HepG2 (cell line): ENCODE measurements at regions not wholly inside any gene's neighbourhood (a gene's known extent, or its start where the extent isn't known, plus 50 kb on each side); places are given as distances from the start of the nearest gene placed in this dataset.

Experiments
- ATAC-seq: fragments of 200-7000 bp; cut with Tn5 transposase; 3 replicates; pipeline ENCODE4 v1.9.1; 2020; ENCODE audit warnings: mild to moderate bottlenecking, moderate library complexity
- BruUV-seq: library from RNA; stranded (reverse); fragments of 400-500 nt; replicated peaks from 2 replicates; lab custom pipeline; 2021; lab: Mats Ljungman, UMichigan
- CTCF ChIA-PET: fragments of 300-600 bp; formaldehyde crosslinking; extraction: SDS; loops from one replicate; lab custom pipeline; 2021; ENCODE audit warnings: low total read pairs, inconsistent platforms, low intra/inter-chr PET ratio; lab: Yijun Ruan, JAX
- POLR2A ChIA-PET: fragments of 350-600 bp; sonication (Branson Sonifier 250); formaldehyde crosslinking; loops from one replicate; lab custom pipeline; 2020; ENCODE audit warnings: antibody characterized with exemption, inconsistent platforms; lab: Yijun Ruan, JAX
- DNase-seq: peaks from one replicate; pipeline ENCODE4 v3.0.0-alpha.2; 2015; ENCODE audit warnings: low spot score
- FAIRE-seq: peaks from 3 replicates; lab custom pipeline; 2011; peaks lifted over from hg19 to GRCh38; lab: Jason Lieb, UNC
- H2AFZ ChIP-seq: one replicate; pipeline ENCODE4 v1.6.1; 2011; ENCODE audit warnings: low read length, inconsistent platforms
- H3K27ac ChIP-seq: fragments of 300-600 bp; 3 replicates; pipeline ENCODE4 v1.8.0; 2011; ENCODE audit warnings: mixed run types, mild to moderate bottlenecking, mixed read lengths, low read length, inconsistent platforms; ENCODE audit not compliant: insufficient read depth; ENCODE audit errors: extremely low read length
- H3K27me3 ChIP-seq, 2 experiments: fragments of 200-600 bp in 1 of 2; 2 replicates in 1 of 2; 3 replicates in 1 of 2; pipeline versions ENCODE4 v1.6.0 to v1.8.0; 2011; ENCODE audit warnings: low read length in 2 of 2, mild to moderate bottlenecking in 2 of 2, moderate library complexity in 2 of 2, inconsistent platforms in 1 of 2; ENCODE audit not compliant: insufficient read depth in 2 of 2, control insufficient read depth in 1 of 2
- H3K36me3 ChIP-seq, 2 experiments: fragments of 200-600 bp in 1 of 2; replicated peaks in 1 of 2; 2 replicates in 1 of 2; 3 replicates in 1 of 2; pipeline versions ENCODE4 v1.5.1 to v1.8.0; 2011; ENCODE audit warnings: low read length in 2 of 2, inconsistent platforms in 1 of 2; ENCODE audit not compliant: insufficient read depth in 2 of 2, control insufficient read depth in 1 of 2
- H3K4me1 ChIP-seq: 2 replicates; pipeline ENCODE4 v1.5.1; 2012; ENCODE audit warnings: low read length, inconsistent platforms; ENCODE audit not compliant: insufficient read depth
- H3K4me2 ChIP-seq: 2 replicates; pipeline ENCODE4 v1.6.0; 2011; ENCODE audit warnings: low read depth, low read length, inconsistent platforms
- H3K4me3 ChIP-seq, 3 experiments: fragments of 200-600 bp in 1 of 3; sonication (generic), shearing (Covaris generic) in 1 of 3; replicated peaks in 1 of 3; 2 replicates each; pipeline ENCODE4 v1.5.1; 2011 to 2016; ENCODE audit warnings: low read length in 3 of 3, inconsistent platforms in 2 of 3, low read depth in 2 of 3, mild to moderate bottlenecking in 2 of 3, control low read depth in 1 of 3, mixed read lengths in 1 of 3; ENCODE audit not compliant: insufficient read depth in 1 of 3
- H3K79me2 ChIP-seq: one replicate; pipeline ENCODE4 v1.6.1; 2011; ENCODE audit warnings: low read length, inconsistent platforms; ENCODE audit not compliant: insufficient read depth
- H3K9ac ChIP-seq: 2 replicates; pipeline ENCODE4 v1.6.0; 2011; ENCODE audit warnings: mild to moderate bottlenecking, low read depth, low read length, inconsistent platforms; ENCODE audit not compliant: insufficient read depth
- H3K9me3 ChIP-seq: 2 replicates; pipeline ENCODE4 v1.5.1; 2012; ENCODE audit warnings: mild to moderate bottlenecking, low read length
- H4K20me1 ChIP-seq: 2 replicates; pipeline ENCODE4 v1.6.0; 2011; ENCODE audit warnings: inconsistent platforms, mild to moderate bottlenecking, low read length, moderate library complexity; ENCODE audit not compliant: insufficient read depth
- NCOA1 ChIP-seq: sonication (generic); formaldehyde crosslinking; IDR thresholded peaks from 2 replicates; pipeline ENCODE4 v1.9.0; 2021; ENCODE audit warnings: missing genetic modification reagents
- NR2F1 ChIP-seq, 2 experiments: fragments of 450-650 bp in 1 of 2; formaldehyde crosslinking in 1 of 2; IDR thresholded peaks; 2 replicates each; pipeline versions ENCODE4 v1.5.0 to v1.6.1; 2016 to 2020; ENCODE audit warnings: mild to moderate bottlenecking in 1 of 2, missing compliant biosample characterization in 1 of 2, missing genetic modification reagents in 1 of 2, moderate library complexity in 1 of 2
- TOE1 ChIP-seq: sonication (generic); formaldehyde crosslinking; IDR thresholded peaks from 2 replicates; pipeline ENCODE4 v1.4.0; 2020; ENCODE audit warnings: mild to moderate bottlenecking, missing genetic modification reagents
- ZBTB1 ChIP-seq: sonication (generic); formaldehyde crosslinking; IDR thresholded peaks from 2 replicates; pipeline ENCODE4 v1.4.0; 2020; ENCODE audit warnings: missing genetic modification reagents, borderline replicate concordance
- ZNF136 ChIP-seq: sonication (generic); formaldehyde crosslinking; IDR thresholded peaks from 2 replicates; pipeline ENCODE4 v1.8.1; 2022; ENCODE audit warnings: low read depth, mild to moderate bottlenecking, moderate library complexity, missing genetic modification reagents
- ZNF841 ChIP-seq: sonication (generic); formaldehyde crosslinking; IDR thresholded peaks from 2 replicates; pipeline ENCODE4 v1.8.1; 2023; ENCODE audit warnings: missing genetic modification reagents, borderline replicate concordance
- WGBS: methylation state at CpG from one replicate; pipeline ENCODE4 v1.1.6; 2017; ENCODE audit warnings: low lambda C conversion rate; 5-methylcytosine and 5-hydroxymethylcytosine counted together
- in situ Hi-C: cut with HindIII; loops from 2 replicates; pipeline ENCODE4 v1.10.0; 2017; ENCODE audit warnings: low pct_unique_long_range_greater_than_20kb; ENCODE audit not compliant: extremely low pct_ligation_motif_present
- intact Hi-C: fragments of 100-400 bp; cut with micrococcal nuclease; formaldehyde crosslinking; loops from one replicate; pipeline ENCODE4 v1.10.0; 2022; ENCODE audit not compliant: unreplicated experiment
- TF ChIP-seq, protein P1 (sequence below): sonication (generic); formaldehyde crosslinking; IDR thresholded peaks from 2 replicates; pipeline ENCODE4; 2020; ENCODE audit warnings: missing genetic modification reagents, mild to moderate bottlenecking, borderline replicate concordance
- TF ChIP-seq, protein P2 (sequence below): sonication (generic); formaldehyde crosslinking; IDR thresholded peaks from 2 replicates; pipeline ENCODE4 v1.8.0; 2022; ENCODE audit warnings: low read depth, missing genetic modification reagents
- TF ChIP-seq, protein P3 (sequence below): sonication (generic); formaldehyde crosslinking; conservative IDR thresholded peaks from 2 replicates; pipeline ENCODE4 v1.4.0; 2020; ENCODE audit warnings: missing genetic modification reagents
- TF ChIP-seq, protein P4 (sequence below): sonication (generic); formaldehyde crosslinking; IDR thresholded peaks from 2 replicates; pipeline ENCODE4 v1.8.1; 2023; ENCODE audit warnings: missing genetic modification reagents, mild to moderate bottlenecking, borderline replicate concordance
- TF ChIP-seq, protein P5 (sequence below): IDR thresholded peaks from 2 replicates; pipeline ENCODE4 v1.6.1; 2018; ENCODE audit warnings: missing genetic modification reagents
- TF ChIP-seq, protein P6 (sequence below): sonication (generic); formaldehyde crosslinking; IDR thresholded peaks from 2 replicates; pipeline ENCODE4 v1.4.0; 2020; ENCODE audit warnings: missing genetic modification reagents, borderline replicate concordance

DNA sequence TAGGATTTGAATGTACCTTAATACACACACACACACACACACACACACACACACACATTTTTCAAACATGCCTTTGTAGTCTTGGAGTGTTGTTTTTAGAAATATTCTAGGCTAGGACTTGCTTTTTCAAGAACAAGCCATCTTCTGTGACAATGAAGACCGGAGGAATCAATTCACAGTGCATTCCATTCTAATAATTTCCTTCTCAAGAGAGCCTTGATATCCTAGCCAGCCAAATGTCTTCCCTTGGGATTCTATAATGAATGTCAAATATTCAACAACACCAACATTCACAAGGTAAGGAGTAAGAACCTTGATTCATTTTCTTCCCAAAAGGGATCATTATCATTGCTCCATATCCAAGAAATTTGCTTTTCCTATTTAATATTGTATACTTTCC lies 180.3 kb downstream of the SLITRK1 start:
- no peak overlapping the region for H3K4me2 ChIP-seq
- DNase-seq (no peak), ATAC-seq (no peak), FAIRE-seq (no peak)
- in situ Hi-C loops: no loop called here
- no peaks in the 10 kb centered on the region for H3K36me3 ChIP-seq
- no peak overlapping the region for H3K9ac ChIP-seq
- H3K4me3 ChIP-seq: no peak overlapping the region
- no peak overlapping the region for H3K27ac ChIP-seq
- H4K20me1 ChIP-seq: no peaks in the 10 kb centered on the region
- H3K4me1 ChIP-seq: no peaks in the 10 kb centered on the region
- BruUV-seq: no TSS peak
- POLR2A ChIA-PET: no interaction called here
- no peak overlapping the region for H2AFZ ChIP-seq
- CTCF ChIA-PET: no interaction called here
- intact Hi-C loops: no loop called here
- no peaks in the 10 kb centered on the region for H3K79me2 ChIP-seq
- no peaks in the 10 kb centered on the region for H3K27me3 ChIP-seq
- 8% methylated on average over 1 of the region's 1 CpG for WGBS
- H3K9me3 ChIP-seq: no peaks in the 10 kb centered on the region; the same call in 1 of the 2 replicates
- TF ChIP-seq, protein P1, sequence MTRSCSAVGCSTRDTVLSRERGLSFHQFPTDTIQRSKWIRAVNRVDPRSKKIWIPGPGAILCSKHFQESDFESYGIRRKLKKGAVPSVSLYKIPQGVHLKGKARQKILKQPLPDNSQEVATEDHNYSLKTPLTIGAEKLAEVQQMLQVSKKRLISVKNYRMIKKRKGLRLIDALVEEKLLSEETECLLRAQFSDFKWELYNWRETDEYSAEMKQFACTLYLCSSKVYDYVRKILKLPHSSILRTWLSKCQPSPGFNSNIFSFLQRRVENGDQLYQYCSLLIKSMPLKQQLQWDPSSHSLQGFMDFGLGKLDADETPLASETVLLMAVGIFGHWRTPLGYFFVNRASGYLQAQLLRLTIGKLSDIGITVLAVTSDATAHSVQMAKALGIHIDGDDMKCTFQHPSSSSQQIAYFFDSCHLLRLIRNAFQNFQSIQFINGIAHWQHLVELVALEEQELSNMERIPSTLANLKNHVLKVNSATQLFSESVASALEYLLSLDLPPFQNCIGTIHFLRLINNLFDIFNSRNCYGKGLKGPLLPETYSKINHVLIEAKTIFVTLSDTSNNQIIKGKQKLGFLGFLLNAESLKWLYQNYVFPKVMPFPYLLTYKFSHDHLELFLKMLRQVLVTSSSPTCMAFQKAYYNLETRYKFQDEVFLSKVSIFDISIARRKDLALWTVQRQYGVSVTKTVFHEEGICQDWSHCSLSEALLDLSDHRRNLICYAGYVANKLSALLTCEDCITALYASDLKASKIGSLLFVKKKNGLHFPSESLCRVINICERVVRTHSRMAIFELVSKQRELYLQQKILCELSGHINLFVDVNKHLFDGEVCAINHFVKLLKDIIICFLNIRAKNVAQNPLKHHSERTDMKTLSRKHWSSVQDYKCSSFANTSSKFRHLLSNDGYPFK (CRISPR knock-in tag): no peak
- no peak for TF ChIP-seq ZBTB1
- TF ChIP-seq, protein P2, sequence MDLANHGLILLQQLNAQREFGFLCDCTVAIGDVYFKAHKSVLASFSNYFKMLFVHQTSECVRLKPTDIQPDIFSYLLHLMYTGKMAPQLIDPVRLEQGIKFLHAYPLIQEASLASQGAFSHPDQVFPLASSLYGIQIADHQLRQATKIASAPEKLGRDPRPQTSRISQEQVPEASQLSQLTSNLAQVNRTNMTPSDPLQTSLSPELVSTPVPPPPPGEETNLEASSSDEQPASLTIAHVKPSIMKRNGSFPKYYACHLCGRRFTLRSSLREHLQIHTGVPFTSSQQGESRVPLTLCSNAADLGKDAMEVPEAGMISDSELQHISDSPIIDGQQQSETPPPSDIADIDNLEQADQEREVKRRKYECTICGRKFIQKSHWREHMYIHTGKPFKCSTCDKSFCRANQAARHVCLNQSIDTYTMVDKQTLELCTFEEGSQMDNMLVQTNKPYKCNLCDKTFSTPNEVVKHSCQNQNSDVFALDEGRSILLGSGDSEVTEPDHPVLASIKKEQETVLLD (CRISPR knock-in tag): no peak
- TF ChIP-seq, protein P3, sequence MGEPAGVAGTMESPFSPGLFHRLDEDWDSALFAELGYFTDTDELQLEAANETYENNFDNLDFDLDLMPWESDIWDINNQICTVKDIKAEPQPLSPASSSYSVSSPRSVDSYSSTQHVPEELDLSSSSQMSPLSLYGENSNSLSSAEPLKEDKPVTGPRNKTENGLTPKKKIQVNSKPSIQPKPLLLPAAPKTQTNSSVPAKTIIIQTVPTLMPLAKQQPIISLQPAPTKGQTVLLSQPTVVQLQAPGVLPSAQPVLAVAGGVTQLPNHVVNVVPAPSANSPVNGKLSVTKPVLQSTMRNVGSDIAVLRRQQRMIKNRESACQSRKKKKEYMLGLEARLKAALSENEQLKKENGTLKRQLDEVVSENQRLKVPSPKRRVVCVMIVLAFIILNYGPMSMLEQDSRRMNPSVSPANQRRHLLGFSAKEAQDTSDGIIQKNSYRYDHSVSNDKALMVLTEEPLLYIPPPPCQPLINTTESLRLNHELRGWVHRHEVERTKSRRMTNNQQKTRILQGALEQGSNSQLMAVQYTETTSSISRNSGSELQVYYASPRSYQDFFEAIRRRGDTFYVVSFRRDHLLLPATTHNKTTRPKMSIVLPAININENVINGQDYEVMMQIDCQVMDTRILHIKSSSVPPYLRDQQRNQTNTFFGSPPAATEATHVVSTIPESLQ (CRISPR knock-in tag): no peak
- no peak for TF ChIP-seq TOE1 (CRISPR knock-in tag)
- no peak for TF ChIP-seq ZNF841
- TF ChIP-seq, protein P4, sequence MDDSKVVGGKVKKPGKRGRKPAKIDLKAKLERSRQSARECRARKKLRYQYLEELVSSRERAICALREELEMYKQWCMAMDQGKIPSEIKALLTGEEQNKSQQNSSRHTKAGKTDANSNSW (CRISPR knock-in tag): no peak
- no peak for TF ChIP-seq NCOA1 (CRISPR knock-in tag)
- no peak for TF ChIP-seq ZNF136 (CRISPR knock-in tag)
- TF ChIP-seq, protein P5, sequence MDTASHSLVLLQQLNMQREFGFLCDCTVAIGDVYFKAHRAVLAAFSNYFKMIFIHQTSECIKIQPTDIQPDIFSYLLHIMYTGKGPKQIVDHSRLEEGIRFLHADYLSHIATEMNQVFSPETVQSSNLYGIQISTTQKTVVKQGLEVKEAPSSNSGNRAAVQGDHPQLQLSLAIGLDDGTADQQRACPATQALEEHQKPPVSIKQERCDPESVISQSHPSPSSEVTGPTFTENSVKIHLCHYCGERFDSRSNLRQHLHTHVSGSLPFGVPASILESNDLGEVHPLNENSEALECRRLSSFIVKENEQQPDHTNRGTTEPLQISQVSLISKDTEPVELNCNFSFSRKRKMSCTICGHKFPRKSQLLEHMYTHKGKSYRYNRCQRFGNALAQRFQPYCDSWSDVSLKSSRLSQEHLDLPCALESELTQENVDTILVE (CRISPR knock-in tag): no peak
- TF ChIP-seq NR2F1 (CRISPR knock-in tag; IDR thresholded peaks at IDR 0.05): no peak
- TF ChIP-seq, protein P6, sequence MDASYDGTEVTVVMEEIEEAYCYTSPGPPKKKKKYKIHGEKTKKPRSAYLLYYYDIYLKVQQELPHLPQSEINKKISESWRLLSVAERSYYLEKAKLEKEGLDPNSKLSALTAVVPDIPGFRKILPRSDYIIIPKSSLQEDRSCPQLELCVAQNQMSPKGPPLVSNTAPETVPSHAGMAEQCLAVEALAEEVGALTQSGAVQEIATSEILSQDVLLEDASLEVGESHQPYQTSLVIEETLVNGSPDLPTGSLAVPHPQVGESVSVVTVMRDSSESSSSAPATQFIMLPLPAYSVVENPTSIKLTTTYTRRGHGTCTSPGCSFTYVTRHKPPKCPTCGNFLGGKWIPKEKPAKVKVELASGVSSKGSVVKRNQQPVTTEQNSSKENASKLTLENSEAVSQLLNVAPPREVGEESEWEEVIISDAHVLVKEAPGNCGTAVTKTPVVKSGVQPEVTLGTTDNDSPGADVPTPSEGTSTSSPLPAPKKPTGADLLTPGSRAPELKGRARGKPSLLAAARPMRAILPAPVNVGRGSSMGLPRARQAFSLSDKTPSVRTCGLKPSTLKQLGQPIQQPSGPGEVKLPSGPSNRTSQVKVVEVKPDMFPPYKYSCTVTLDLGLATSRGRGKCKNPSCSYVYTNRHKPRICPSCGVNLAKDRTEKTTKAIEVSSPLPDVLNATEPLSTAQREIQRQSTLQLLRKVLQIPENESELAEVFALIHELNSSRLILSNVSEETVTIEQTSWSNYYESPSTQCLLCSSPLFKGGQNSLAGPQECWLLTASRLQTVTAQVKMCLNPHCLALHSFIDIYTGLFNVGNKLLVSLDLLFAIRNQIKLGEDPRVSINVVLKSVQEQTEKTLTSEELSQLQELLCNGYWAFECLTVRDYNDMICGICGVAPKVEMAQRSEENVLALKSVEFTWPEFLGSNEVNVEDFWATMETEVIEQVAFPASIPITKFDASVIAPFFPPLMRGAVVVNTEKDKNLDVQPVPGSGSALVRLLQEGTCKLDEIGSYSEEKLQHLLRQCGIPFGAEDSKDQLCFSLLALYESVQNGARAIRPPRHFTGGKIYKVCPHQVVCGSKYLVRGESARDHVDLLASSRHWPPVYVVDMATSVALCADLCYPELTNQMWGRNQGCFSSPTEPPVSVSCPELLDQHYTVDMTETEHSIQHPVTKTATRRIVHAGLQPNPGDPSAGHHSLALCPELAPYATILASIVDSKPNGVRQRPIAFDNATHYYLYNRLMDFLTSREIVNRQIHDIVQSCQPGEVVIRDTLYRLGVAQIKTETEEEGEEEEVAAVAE (CRISPR knock-in tag): no peak
